GM18873 (cell line): ENCODE measurements at regions not wholly inside any gene's neighbourhood (a gene's known extent, or its start where the extent isn't known, plus 50 kb on each side); places are given as distances from the start of the nearest gene placed in this dataset.
"Not testable (repeated sequence)": the region's sequence is repeated elsewhere in the genome, so short reads cannot be mapped to it uniquely, and the experiment has no call there.

Source experiments
- ATAC-seq: cut with Tn5 transposase; IDR thresholded peaks from one replicate; pipeline ENCODE4 v1.9.1; 2021; ENCODE audit warnings: mild to moderate bottlenecking, moderate library complexity, moderate number of reproducible peaks; ENCODE audit not compliant: unreplicated experiment, low FRiP score

- not testable (repeated sequence) for ATAC-seq
These were observed 52.2 kb upstream of the SGO1 start for GRCh38 chr3:20238199-20238598.

GRCh38 chr3:20236603-20237002 is 50.6 kb upstream of the SGO1 start:
- no peak for ATAC-seq
